Subcutaneous abdominal adipose tissue (tissue), 5 donors: ENCODE measurements at regions not wholly inside any gene's neighbourhood (a gene's known extent, or its start where the extent isn't known, plus 50 kb on each side); places are given as distances from the start of the nearest gene placed in this dataset.

Experiments used
- H3K27ac ChIP-seq: one replicate; pipeline ENCODE4 v1.7.0; 2013; ENCODE audit warnings: low read depth, mild to moderate bottlenecking, inconsistent platforms, low read length, moderate library complexity
- H3K27me3 ChIP-seq, 5 donors: one replicate each; pipeline ENCODE4 v1.7.0; 2013; ENCODE audit warnings: low read length in 5 of 5, inconsistent platforms in 1 of 5; ENCODE audit not compliant: control insufficient read depth in 5 of 5, insufficient read depth in 4 of 5
- H3K36me3 ChIP-seq, 5 donors: one replicate each; pipeline ENCODE4 v1.7.0; 2013; ENCODE audit warnings: low read length in 5 of 5; ENCODE audit not compliant: control insufficient read depth in 5 of 5, insufficient read depth in 5 of 5
- H3K4me1 ChIP-seq, 5 donors: one replicate each; pipeline ENCODE4 v1.7.0; 2013; ENCODE audit warnings: low read length in 5 of 5, mild to moderate bottlenecking in 3 of 5, moderate library complexity in 1 of 5; ENCODE audit not compliant: control insufficient read depth in 5 of 5, insufficient read depth in 5 of 5
- H3K4me3 ChIP-seq, 5 donors: one replicate each; pipeline ENCODE4 v1.7.0; 2013; ENCODE audit warnings: low read length in 5 of 5, low read depth in 1 of 5
- H3K9ac ChIP-seq, 5 donors: one replicate each; pipeline ENCODE4 v1.7.0; 2013; ENCODE audit warnings: low read length in 5 of 5, mild to moderate bottlenecking in 4 of 5, moderate library complexity in 3 of 5
- H3K9me3 ChIP-seq, 5 donors: one replicate each; pipeline ENCODE4 v1.7.0; 2013; ENCODE audit warnings: low read length in 5 of 5; ENCODE audit not compliant: control insufficient read depth in 5 of 5
- donor health status: healthy.
- donor health status: healthy.
- donor health status: healthy.
- donor health status: healthy.
- donor health status: healthy.

- no peak overlapping the region for H3K4me3 ChIP-seq
- no peaks in the 10 kb centered on the region for H3K27me3 ChIP-seq
- H3K36me3 ChIP-seq = no peaks in the 10 kb centered on the region
- H3K4me1 ChIP-seq = peaks cover 0 to 3% (median 0%) of the 10 kb centered on the region in 5 donors
- no peak overlapping the region for H3K9ac ChIP-seq
- no peaks in the 10 kb centered on the region for H3K9me3 ChIP-seq
- H3K27ac ChIP-seq = no peak overlapping the region
These were observed 904.9 kb downstream of the CENPC start for GRCh38 chr4:66640233-66640990.

- H3K27me3 ChIP-seq = no peaks in the 10 kb centered on the region
- no peak overlapping the region for H3K9ac ChIP-seq
- H3K9me3 ChIP-seq = no peaks in the 10 kb centered on the region
- H3K4me3 ChIP-seq = no peak overlapping the region
- no peaks in the 10 kb centered on the region for H3K36me3 ChIP-seq
- no peak overlapping the region for H3K27ac ChIP-seq
- peaks cover 0 to 3% (median 0%) of the 10 kb centered on the region in 5 donors for H3K4me1 ChIP-seq
These were observed 905.9 kb downstream of the CENPC start for GRCh38 chr4:66639361-66639760.

GRCh38 chr4:66636349-66636748 lies 909.0 kb downstream of the CENPC start:
- peaks cover 0 to 3% (median 0%) of the 10 kb centered on the region in 5 donors for H3K4me1 ChIP-seq
- no peaks in the 10 kb centered on the region for H3K27me3 ChIP-seq
- H3K9me3 ChIP-seq = no peaks in the 10 kb centered on the region
- no peak overlapping the region for H3K4me3 ChIP-seq
- H3K27ac ChIP-seq = no peak overlapping the region
- no peak overlapping the region for H3K9ac ChIP-seq
- no peaks in the 10 kb centered on the region for H3K36me3 ChIP-seq

- no peak overlapping the region for H3K9ac ChIP-seq
- H3K4me1 ChIP-seq = no peaks in the 10 kb centered on the region
- H3K27ac ChIP-seq = no peak overlapping the region
- no peaks in the 10 kb centered on the region for H3K27me3 ChIP-seq
- H3K4me3 ChIP-seq = no peak overlapping the region
- H3K36me3 ChIP-seq = no peaks in the 10 kb centered on the region
- no peaks in the 10 kb centered on the region for H3K9me3 ChIP-seq
These were observed 911.8 kb downstream of the CENPC start for GRCh38 chr4:66633477-66633876.

GRCh38 chr4:66629927-66630326 lies 915.4 kb downstream of the CENPC start:
- H3K27me3 ChIP-seq = no peaks in the 10 kb centered on the region
- H3K9me3 ChIP-seq = no peaks in the 10 kb centered on the region
- H3K4me1 ChIP-seq = no peaks in the 10 kb centered on the region
- no peak overlapping the region for H3K27ac ChIP-seq
- no peaks in the 10 kb centered on the region for H3K36me3 ChIP-seq
- no peak overlapping the region for H3K4me3 ChIP-seq
- no peak overlapping the region for H3K9ac ChIP-seq

GRCh38 chr4:66628146-66628545 lies 917.2 kb downstream of the CENPC start:
- H3K4me3 ChIP-seq = no peak overlapping the region
- H3K4me1 ChIP-seq = no peaks in the 10 kb centered on the region
- no peaks in the 10 kb centered on the region for H3K9me3 ChIP-seq
- no peaks in the 10 kb centered on the region for H3K36me3 ChIP-seq
- no peaks in the 10 kb centered on the region for H3K27me3 ChIP-seq
- H3K27ac ChIP-seq = no peak overlapping the region
- H3K9ac ChIP-seq = no peak overlapping the region

GRCh38 chr4:66625480-66625879 lies 919.8 kb downstream of the CENPC start:
- no peak overlapping the region for H3K4me3 ChIP-seq
- peaks cover 0 to 5% (median 3%) of the 10 kb centered on the region in 5 donors for H3K4me1 ChIP-seq
- H3K36me3 ChIP-seq = no peaks in the 10 kb centered on the region
- no peaks in the 10 kb centered on the region for H3K27me3 ChIP-seq
- H3K9ac ChIP-seq = no peak overlapping the region
- H3K9me3 ChIP-seq = no peaks in the 10 kb centered on the region
- no peak overlapping the region for H3K27ac ChIP-seq

GRCh38 chr4:66613591-66613990 lies 931.7 kb downstream of the CENPC start:
- no peak overlapping the region for H3K9ac ChIP-seq
- H3K27me3 ChIP-seq = no peaks in the 10 kb centered on the region
- no peaks in the 10 kb centered on the region for H3K4me1 ChIP-seq
- peaks cover 0 to 28% (median 8%) of the 10 kb centered on the region in 5 donors for H3K9me3 ChIP-seq
- no peaks in the 10 kb centered on the region for H3K36me3 ChIP-seq
- no peak overlapping the region for H3K27ac ChIP-seq
- H3K4me3 ChIP-seq = no peak overlapping the region

- H3K27ac ChIP-seq = no peak overlapping the region
- H3K36me3 ChIP-seq = no peaks in the 10 kb centered on the region
- no peak overlapping the region for H3K4me3 ChIP-seq
- no peak overlapping the region for H3K9ac ChIP-seq
- peaks cover 0 to 10% (median 0%) of the 10 kb centered on the region in 5 donors for H3K9me3 ChIP-seq
- no peaks in the 10 kb centered on the region for H3K27me3 ChIP-seq
- no peaks in the 10 kb centered on the region for H3K4me1 ChIP-seq
These were observed 936.3 kb downstream of the CENPC start for GRCh38 chr4:66609014-66609413.

- Histone ChIP-seq H3K4me1 (no peaks in the 10 kb centered on the region), H3K27me3 (no peaks in the 10 kb centered on the region), H3K9ac (no peak overlapping the region), H3K9me3 (no peaks in the 10 kb centered on the region), H3K27ac (no peak overlapping the region), H3K36me3 (no peaks in the 10 kb centered on the region), H3K4me3 (no peak overlapping the region)
These were observed 936.6 kb upstream of the EPHA5 start for GRCh38 chr4:66606908-66607307.
